HEK293 (cell line): ENCODE measurements at regions not wholly inside any gene's neighbourhood (a gene's known extent, or its start where the extent isn't known, plus 50 kb on each side); places are given as distances from the start of the nearest gene placed in this dataset.

Experiments used
- CTCF ChIA-PET: fragments of 350-600 bp; formaldehyde crosslinking; extraction: SDS; loops from one replicate; lab custom pipeline; 2021; ENCODE audit warnings: antibody characterized with exemption; lab: Yijun Ruan, JAX
- POLR2A ChIA-PET: fragments of 300-600 bp; formaldehyde crosslinking; extraction: SDS; loops from one replicate; lab custom pipeline; 2020; ENCODE audit warnings: antibody characterized with exemption, inconsistent platforms; lab: Yijun Ruan, JAX
- H3K27ac ChIP-seq: fragments of 200-500 bp; sonication (Bioruptor generic); 2 replicates; pipeline ENCODE4 v1.5.1; 2014; ENCODE audit warnings: low read depth, low read length, control low read depth, inconsistent platforms; ENCODE audit errors: extremely low read depth
- H3K36me3 ChIP-seq, 2 experiments: fragments of 200-500 bp in 1 of 2; sonication (Bioruptor generic) in 1 of 2; 1 replicate in 1 of 2; 2 replicates in 1 of 2; pipeline ENCODE4 v1.5.1; 2014 to 2017; ENCODE audit warnings: inconsistent platforms in 2 of 2, low read length in 2 of 2; ENCODE audit not compliant: control insufficient read depth in 2 of 2, insufficient read depth in 1 of 2
- H3K4me1 ChIP-seq: fragments of 200-500 bp; sonication (Bioruptor generic); 2 replicates; pipeline ENCODE4 v1.5.1; 2014; ENCODE audit warnings: mild to moderate bottlenecking, low read length, inconsistent platforms; ENCODE audit not compliant: control insufficient read depth, insufficient read depth
- H3K4me3 ChIP-seq: 2 replicates; pipeline ENCODE4 v1.5.1; 2011; ENCODE audit warnings: low read depth, mild to moderate bottlenecking, control low read depth, low read length, moderate library complexity
- H3K9me3 ChIP-seq: fragments of 200-500 bp; sonication (Bioruptor generic); 2 replicates; pipeline ENCODE4 v1.5.1; 2014; ENCODE audit warnings: low read depth, low read length, inconsistent platforms; ENCODE audit not compliant: control insufficient read depth, insufficient read depth
- BCL6B ChIP-seq: fragments of 450-650 bp; formaldehyde crosslinking; IDR thresholded peaks from 2 replicates; pipeline ENCODE4 v1.5.1; 2017; ENCODE audit warnings: missing biosample characterization, missing genetic modification characterization
- GLI4 ChIP-seq: fragments of 450-650 bp; formaldehyde crosslinking; IDR thresholded peaks from 2 replicates; pipeline ENCODE4 v1.5.1; 2016; ENCODE audit warnings: missing biosample characterization, missing genetic modification characterization
- KLF1 ChIP-seq: fragments of 450-650 bp; formaldehyde crosslinking; IDR thresholded peaks from 2 replicates; pipeline ENCODE4 v1.5.1; 2016; ENCODE audit warnings: missing biosample characterization, missing genetic modification characterization
- KLF17 ChIP-seq: fragments of 450-650 bp; formaldehyde crosslinking; IDR thresholded peaks from 2 replicates; pipeline ENCODE4 v1.5.1; 2016; ENCODE audit warnings: missing biosample characterization, missing genetic modification characterization
- KLF7 ChIP-seq: fragments of 450-650 bp; formaldehyde crosslinking; IDR thresholded peaks from 2 replicates; pipeline ENCODE4 v1.5.1; 2016; ENCODE audit warnings: missing biosample characterization, missing genetic modification characterization, borderline replicate concordance
- PRDM4 ChIP-seq: fragments of 450-650 bp; formaldehyde crosslinking; IDR thresholded peaks from 2 replicates; pipeline ENCODE4 v1.5.1; 2017; ENCODE audit warnings: missing biosample characterization, missing genetic modification characterization
- PRDM6 ChIP-seq: fragments of 450-650 bp; formaldehyde crosslinking; IDR thresholded peaks from 2 replicates; pipeline ENCODE4 v1.5.1; 2017; ENCODE audit warnings: missing biosample characterization, missing genetic modification characterization
- TRIM28 ChIP-seq: IDR thresholded peaks from 2 replicates; pipeline ENCODE4 v1.6.1; 2011; ENCODE audit warnings: low read length, control low read depth, borderline replicate concordance
- YY1 ChIP-seq: fragments of 450-650 bp; formaldehyde crosslinking; IDR thresholded peaks from 2 replicates; pipeline ENCODE4 v1.5.1; 2018; ENCODE audit warnings: missing biosample characterization, missing genetic modification characterization
- ZBTB10 ChIP-seq: fragments of 450-650 bp; formaldehyde crosslinking; IDR thresholded peaks from 2 replicates; pipeline ENCODE4 v1.5.1; 2016; ENCODE audit warnings: missing biosample characterization, missing genetic modification characterization
- ZBTB44 ChIP-seq: fragments of 450-650 bp; IDR thresholded peaks from 2 replicates; pipeline ENCODE4 v1.5.1; 2018; ENCODE audit warnings: missing biosample characterization, mild to moderate bottlenecking, missing genetic modification characterization
- ZIC2 ChIP-seq: fragments of 450-650 bp; formaldehyde crosslinking; IDR thresholded peaks from 2 replicates; pipeline ENCODE4 v1.5.1; 2016; ENCODE audit warnings: missing biosample characterization, missing genetic modification characterization
- ZNF140 ChIP-seq: fragments of 450-650 bp; formaldehyde crosslinking; IDR thresholded peaks from 2 replicates; pipeline ENCODE4 v1.5.1; 2016; ENCODE audit warnings: missing biosample characterization, missing genetic modification characterization
- ZNF174 ChIP-seq: fragments of 450-650 bp; formaldehyde crosslinking; IDR thresholded peaks from 2 replicates; pipeline ENCODE4 v1.5.0; 2017; ENCODE audit warnings: missing biosample characterization, mild to moderate bottlenecking, missing genetic modification characterization
- ZNF274 ChIP-seq, 2 experiments: fragments of 200-500 bp in 1 of 2; fragments of 450-650 bp in 1 of 2; sonication (Bioruptor generic) in 1 of 2; formaldehyde crosslinking in 1 of 2; IDR thresholded peaks; 2 replicates each; pipeline versions ENCODE4 v1.5.1 to v1.6.1; 2014 to 2016; ENCODE audit warnings: borderline replicate concordance in 1 of 2, inconsistent platforms in 1 of 2, low read length in 1 of 2, missing biosample characterization in 1 of 2, missing genetic modification characterization in 1 of 2
- ZNF335 ChIP-seq: fragments of 450-650 bp; formaldehyde crosslinking; conservative IDR thresholded peaks from 2 replicates; pipeline ENCODE4 v1.5.1; 2016; ENCODE audit warnings: missing biosample characterization, missing genetic modification characterization
- ZNF426 ChIP-seq: fragments of 450-650 bp; formaldehyde crosslinking; IDR thresholded peaks from 2 replicates; pipeline ENCODE4 v1.5.1; 2017; ENCODE audit warnings: missing biosample characterization, missing genetic modification characterization, mild to moderate bottlenecking, inconsistent platforms, moderate library complexity
- ZNF433 ChIP-seq: fragments of 450-650 bp; formaldehyde crosslinking; IDR thresholded peaks from 2 replicates; pipeline ENCODE4 v1.5.1; 2016; ENCODE audit warnings: missing biosample characterization, missing genetic modification characterization, low read depth
- ZNF549 ChIP-seq: fragments of 450-650 bp; IDR thresholded peaks from 2 replicates; pipeline ENCODE4 v1.5.1; 2018; ENCODE audit warnings: missing biosample characterization, missing genetic modification characterization, mild to moderate bottlenecking, inconsistent platforms, moderate library complexity
- ZNF571 ChIP-seq: fragments of 450-650 bp; formaldehyde crosslinking; IDR thresholded peaks from 2 replicates; pipeline ENCODE4 v1.5.0; 2017; ENCODE audit warnings: missing biosample characterization, missing genetic modification characterization
- ZNF610 ChIP-seq: fragments of 450-650 bp; formaldehyde crosslinking; IDR thresholded peaks from 2 replicates; pipeline ENCODE4 v1.5.1; 2016; ENCODE audit warnings: missing biosample characterization, missing genetic modification characterization, borderline replicate concordance
- ZNF837 ChIP-seq: fragments of 450-650 bp; formaldehyde crosslinking; IDR thresholded peaks from 2 replicates; pipeline ENCODE4 v1.5.1; 2016; ENCODE audit warnings: missing biosample characterization, missing genetic modification characterization

GRCh38 chr9:38251036-38251860 lies 141.3 kb upstream of the ALDH1B1 start:
- Histone ChIP-seq H3K4me1 (no peaks in the 10 kb centered on the region), H3K27ac (no peak overlapping the region), H3K9me3 (no peaks in the 10 kb centered on the region), H3K4me3 (no peak overlapping the region), H3K36me3 (no peaks in the 10 kb centered on the region)
- TF ChIP-seq ZNF610 (no peak), BCL6B (no peak), GLI4 (no peak), ZNF335 (tag by site-specific recombination) (no peak), ZNF274 (IDR thresholded peaks at IDR 0.05; ENCODE audit: low read length) (no peak), ZNF274 (tag by site-specific recombination; IDR thresholded peaks at IDR 0.05; ENCODE audit: borderline replicate concordance) (no peak), PRDM6 (tag by site-specific recombination) (no peak), ZIC2 (tag by site-specific recombination) (no peak), ZNF571 (no peak), ZNF837 (tag by site-specific recombination) (no peak), ZNF174 (tag by site-specific recombination) (no peak), KLF17 (no peak), ZNF549 (tag by site-specific recombination) (no peak), YY1 (no peak), ZBTB10 (tag by site-specific recombination) (no peak), ZNF140 (tag by site-specific recombination) (no peak)
- CTCF ChIA-PET, result interaction anchor here (1.2 kb wide), 1 partner anchor 82 kb away, joined by 3 read pairs; no protein-coding TSS in a partner anchor
- POLR2A ChIA-PET, result no interaction called here

- no peak overlapping the region for H3K27ac ChIP-seq
- TF ChIP-seq PRDM4 (tag by site-specific recombination) (no peak), ZNF426 (tag by site-specific recombination) (no peak), ZBTB44 (tag by site-specific recombination) (no peak), KLF1 (tag by site-specific recombination) (no peak), KLF7 (tag by site-specific recombination) (no peak), ZNF433 (tag by site-specific recombination) (no peak), TRIM28 (no peak)
These were observed 142.0 kb upstream of the ALDH1B1 start for GRCh38 chr9:38250279-38251035.

More at GRCh38 chr9:38250279-38251035, 142.0 kb upstream of the ALDH1B1 start:
- CTCF ChIA-PET, result interaction anchor here (0.9 to 1.2 kb wide), 2 partner anchors 13 to 81 kb away, joined by 3 to 5 read pairs; no protein-coding TSS in a partner anchor
- Histone ChIP-seq H3K36me3 (no peaks in the 10 kb centered on the region), H3K4me3 (no peak overlapping the region), H3K4me1 (no peaks in the 10 kb centered on the region), H3K9me3 (no peaks in the 10 kb centered on the region)
- POLR2A ChIA-PET, result no interaction called here
